T-helper 2 cell treated with Interferon-gamma antibody and Interleukin-4, amounts not matched to agents 100 ng/mL and 5 ng/mL, for 36 hours (primary cell): ENCODE measurements at regions not wholly inside any gene's neighbourhood (a gene's known extent, or its start where the extent isn't known, plus 50 kb on each side); places are given as distances from the start of the nearest gene placed in this dataset.

Experiments used
- intact Hi-C: fragments of 100-400 bp; cut with micrococcal nuclease; formaldehyde crosslinking; loops from one replicate; pipeline ENCODE4 v1.15.1; 2023

GRCh38 chr9:99363509-99363908, 141.4 kb downstream of the SEC61B start:
- intact Hi-C loops, result no loop called here

GRCh38 chr9:99365233-99365980, 143.3 kb downstream of the SEC61B start:
- intact Hi-C loops, result no loop called here

- intact Hi-C loops, result no loop called here
Observed at GRCh38 chr9:99366183-99366582, 144.1 kb downstream of the SEC61B start.

GRCh38 chr9:99366621-99367020, 144.5 kb downstream of the SEC61B start:
- intact Hi-C loops, result no loop called here

GRCh38 chr9:99368341-99369326, 146.6 kb downstream of the SEC61B start:
- intact Hi-C loops, result no loop called here

- intact Hi-C loops, result no loop called here
Observed at GRCh38 chr9:99369327-99369722, 147.2 kb downstream of the SEC61B start.

- intact Hi-C loops, result no loop called here
Observed at GRCh38 chr9:99370376-99370775, 148.3 kb downstream of the SEC61B start.

- intact Hi-C loops, result no loop called here
Observed at GRCh38 chr9:99371376-99371775, 149.3 kb downstream of the SEC61B start.

- intact Hi-C loops, result no loop called here
Observed at GRCh38 chr9:99373912-99374311, 151.8 kb downstream of the SEC61B start.

- intact Hi-C loops, result no loop called here
Observed at GRCh38 chr9:99374793-99375192, 152.7 kb downstream of the SEC61B start.

GRCh38 chr9:99375481-99375880, 153.4 kb downstream of the SEC61B start:
- intact Hi-C loops, result no loop called here

- intact Hi-C loops, result no loop called here
Observed at GRCh38 chr9:99377790-99378775, 156.0 kb downstream of the SEC61B start.

GRCh38 chr9:99383536-99383935, 161.5 kb downstream of the SEC61B start:
- intact Hi-C loops, result no loop called here

- intact Hi-C loops, result no loop called here
Observed at GRCh38 chr9:99385215-99385614, 163.1 kb downstream of the SEC61B start.

GRCh38 chr9:99385814-99386279, 163.8 kb downstream of the SEC61B start:
- intact Hi-C loops, result no loop called here

GRCh38 chr9:99387431-99387830, 165.3 kb downstream of the SEC61B start:
- intact Hi-C loops, result no loop called here

- intact Hi-C loops, result no loop called here
Observed at GRCh38 chr9:99389087-99390033, 167.3 kb downstream of the SEC61B start.

GRCh38 chr9:99391937-99392594, 170.0 kb downstream of the SEC61B start:
- intact Hi-C loops, result no loop called here

GRCh38 chr9:99392986-99393385, 170.9 kb downstream of the SEC61B start:
- intact Hi-C loops, result no loop called here
